HG03565 (cell line): ENCODE measurements at regions not wholly inside any gene's neighbourhood (a gene's known extent, or its start where the extent isn't known, plus 50 kb on each side); places are given as distances from the start of the nearest gene placed in this dataset.
"Not testable (repeated sequence)": the region's sequence is repeated elsewhere in the genome, so short reads cannot be mapped to it uniquely, and the experiment has no call there.

Experiments
- ATAC-seq: cut with Tn5 transposase; IDR thresholded peaks from one replicate; pipeline ENCODE4 v1.9.1; 2021; ENCODE audit warnings: mild to moderate bottlenecking, moderate library complexity; ENCODE audit not compliant: unreplicated experiment

DNA sequence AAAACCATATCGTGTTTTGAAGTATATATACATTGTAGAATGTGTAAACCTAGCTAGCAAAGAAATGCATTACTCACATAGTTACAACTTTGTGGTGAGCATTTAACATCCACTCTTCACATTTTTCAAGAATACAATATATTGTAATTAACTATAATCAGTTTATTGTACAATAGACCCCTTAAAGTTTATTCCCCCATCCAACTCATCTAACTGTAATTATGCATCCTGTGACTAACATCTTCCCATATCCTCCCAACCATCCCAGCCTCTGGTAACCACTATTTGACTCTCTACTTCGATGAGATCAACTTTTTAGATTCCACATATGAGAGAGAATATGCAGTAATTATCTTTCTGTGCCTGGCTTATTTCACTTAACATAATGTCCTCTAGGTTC is 526.4 kb downstream of the KIF20B start:
- ATAC-seq, result no peak

DNA sequence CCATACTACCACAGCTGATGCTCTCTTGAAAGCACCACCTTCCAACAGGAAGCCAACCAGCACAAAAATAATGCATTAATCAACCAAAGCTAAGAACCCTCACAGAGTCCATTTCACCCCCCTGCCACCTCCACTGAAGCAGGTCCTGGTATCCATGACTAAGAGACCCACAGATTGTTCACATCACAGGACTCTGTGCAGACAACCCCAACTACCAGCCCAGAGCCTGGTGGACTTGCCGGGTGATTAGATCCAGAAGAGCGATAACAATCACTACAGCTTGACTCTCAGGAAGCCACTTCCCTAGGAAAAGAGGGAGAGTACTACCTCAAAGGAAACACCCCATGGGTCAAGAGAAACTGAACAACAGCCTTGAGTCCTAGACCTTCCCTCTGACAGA is 528.1 kb downstream of the KIF20B start:
- ATAC-seq, result no peak

DNA sequence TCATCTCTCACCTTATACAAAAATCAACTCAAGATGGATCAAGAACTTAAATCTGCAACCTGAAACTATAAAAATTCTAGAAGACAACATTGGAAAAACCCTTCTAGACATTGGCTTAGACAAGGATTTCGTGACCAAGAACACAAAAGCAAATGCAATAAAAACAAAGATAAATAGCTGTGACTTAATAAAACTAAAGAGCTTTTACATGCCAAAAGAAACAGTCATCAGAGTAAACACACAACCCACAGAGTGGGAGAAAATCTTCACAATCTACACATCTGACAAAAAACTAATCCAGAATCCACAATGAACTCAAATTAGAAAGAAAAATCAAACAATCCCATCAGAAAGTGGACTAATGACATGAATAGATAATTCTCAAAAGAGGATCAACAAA is 532.4 kb downstream of the KIF20B start:
- not testable (repeated sequence) for ATAC-seq

- no peak for ATAC-seq
Observed at GRCh38 chr10:90245623-90246022, 544.2 kb downstream of the KIF20B start.

GRCh38 chr10:90250784-90251183 is 549.4 kb downstream of the KIF20B start:
- ATAC-seq, result not testable (repeated sequence)

DNA sequence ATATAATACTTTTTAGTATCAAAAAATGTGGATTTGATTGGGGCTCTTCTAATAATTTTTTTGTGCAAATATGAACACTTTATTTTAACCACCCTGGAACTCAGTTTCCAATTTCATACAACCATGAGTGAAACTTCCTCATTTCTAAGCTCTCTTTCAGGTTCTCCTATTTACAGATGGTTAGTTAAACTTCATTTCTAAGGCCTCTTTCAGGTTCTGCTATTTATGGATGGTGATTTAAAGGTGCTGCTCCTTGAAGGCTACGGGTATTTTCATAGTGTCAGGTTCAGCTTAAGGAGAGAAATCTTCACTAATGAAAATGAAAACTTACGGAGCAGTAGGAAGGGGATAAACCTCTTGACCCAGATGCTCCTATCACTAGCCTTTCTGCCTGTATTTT is 568.3 kb downstream of the KIF20B start:
- no peak for ATAC-seq

DNA sequence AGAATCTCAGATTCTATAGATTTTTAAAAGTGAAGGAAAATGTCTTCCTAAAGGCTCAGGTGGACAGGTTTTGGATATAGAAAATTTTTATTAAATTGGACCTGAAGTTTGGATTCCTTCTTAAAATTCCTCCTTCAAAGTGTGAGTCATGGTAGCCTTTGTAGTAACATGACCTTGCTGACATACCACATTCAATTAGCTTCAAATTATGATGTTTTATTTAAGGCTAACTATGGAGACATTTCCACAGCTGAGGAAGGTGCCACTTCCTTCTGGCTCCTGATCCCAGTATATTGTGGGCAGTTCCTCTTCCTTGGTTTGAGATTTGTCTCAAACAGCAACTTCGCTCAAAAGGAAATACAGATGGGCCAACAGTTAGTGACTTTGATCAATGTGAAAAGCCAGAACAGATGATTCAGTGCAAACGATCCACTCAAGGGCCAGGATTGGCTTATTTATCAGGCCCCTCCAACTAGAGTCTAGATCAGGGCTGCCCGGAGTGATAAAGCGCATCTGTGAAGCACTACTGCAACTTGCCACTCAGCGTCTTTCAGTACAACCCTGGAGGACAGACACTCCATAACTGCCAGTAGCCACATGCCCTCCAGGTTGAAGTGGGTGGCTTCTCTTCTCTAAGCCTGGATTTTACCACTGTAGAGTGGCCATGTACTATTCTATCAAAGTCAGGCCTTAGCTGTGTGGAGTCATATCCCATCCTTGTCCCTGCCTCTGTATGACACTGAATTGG is 573.5 kb downstream of the KIF20B start:
- ATAC-seq, result no peak

GRCh38 chr10:90276894-90277475 is 575.6 kb downstream of the KIF20B start:
- ATAC-seq, result no peak

DNA sequence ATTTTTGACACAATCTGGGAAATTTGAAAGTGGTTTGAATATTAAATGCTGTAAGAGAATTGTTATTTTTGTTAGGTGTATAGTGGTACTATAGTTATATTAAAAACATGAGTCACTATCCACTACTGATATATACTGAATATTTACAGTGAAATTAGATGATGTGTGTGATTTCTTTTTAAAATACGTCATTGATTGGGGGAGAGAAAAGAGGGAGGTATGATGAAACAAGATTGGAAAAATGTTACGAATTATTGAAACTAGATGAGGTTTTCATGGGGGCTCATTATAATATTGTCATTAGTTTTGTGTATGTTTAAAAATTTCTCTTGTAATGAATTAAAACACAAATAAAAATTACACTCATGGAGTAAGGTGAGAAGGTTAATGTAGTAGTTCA is 571.4 kb downstream of the HTR7 start:
- ATAC-seq, result no peak

GRCh38 chr10:90286941-90287340 is 570.9 kb downstream of the HTR7 start:
- no peak for ATAC-seq

- ATAC-seq, result no peak
Observed at GRCh38 chr10:90288391-90288933, 569.4 kb downstream of the HTR7 start.

DNA sequence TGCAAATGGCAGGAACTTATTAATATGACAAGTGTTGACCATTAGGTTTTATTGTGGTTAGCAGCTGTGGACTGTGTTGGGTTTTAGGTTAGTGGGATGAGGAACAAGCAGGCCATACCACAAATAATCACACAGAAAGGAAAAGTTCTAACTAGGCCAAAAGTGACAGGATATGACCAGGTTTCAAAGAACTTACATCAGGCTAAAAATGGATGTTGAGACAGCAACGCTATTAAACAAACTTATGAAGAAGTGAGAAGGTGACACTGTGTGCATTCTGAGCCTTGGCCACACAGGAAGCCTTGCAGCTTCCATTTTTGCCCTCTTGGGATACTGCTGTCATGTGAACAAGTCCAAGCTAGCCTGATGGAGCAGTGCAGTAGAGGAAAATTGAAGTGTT is 568.8 kb downstream of the HTR7 start:
- ATAC-seq, result no peak

DNA sequence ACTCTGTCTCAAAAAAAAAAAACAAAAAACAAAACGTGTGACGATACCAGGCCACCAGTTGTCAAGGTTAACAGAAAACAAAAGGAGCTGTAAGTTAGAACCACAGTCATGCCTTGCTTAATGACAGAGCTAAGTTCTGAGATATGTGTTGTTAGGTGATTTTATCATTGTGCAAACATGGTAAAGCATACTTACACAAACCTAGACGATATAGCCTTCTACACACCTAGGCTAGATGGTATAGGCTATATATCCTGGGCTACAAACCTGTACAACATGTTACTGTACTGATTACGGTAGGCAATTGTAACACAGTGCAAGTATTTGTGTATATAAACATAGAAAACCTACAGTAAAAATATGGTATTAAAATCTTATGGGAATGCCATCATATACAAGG is 564.2 kb downstream of the HTR7 start:
- no peak for ATAC-seq

GRCh38 chr10:90294821-90295540 is 562.9 kb downstream of the HTR7 start:
- ATAC-seq, result not testable (repeated sequence)

- not testable (repeated sequence) for ATAC-seq
Observed at GRCh38 chr10:90302031-90302430, 555.8 kb downstream of the HTR7 start.

- ATAC-seq, result no peak
Observed at GRCh38 chr10:90302758-90303481, 554.9 kb downstream of the HTR7 start.

GRCh38 chr10:90304533-90304932 is 553.3 kb downstream of the HTR7 start:
- ATAC-seq, result no peak

GRCh38 chr10:90306187-90306586 is 551.7 kb downstream of the HTR7 start:
- no peak for ATAC-seq

- ATAC-seq, result no peak
Observed at GRCh38 chr10:90308223-90308622, 549.6 kb downstream of the HTR7 start.

DNA sequence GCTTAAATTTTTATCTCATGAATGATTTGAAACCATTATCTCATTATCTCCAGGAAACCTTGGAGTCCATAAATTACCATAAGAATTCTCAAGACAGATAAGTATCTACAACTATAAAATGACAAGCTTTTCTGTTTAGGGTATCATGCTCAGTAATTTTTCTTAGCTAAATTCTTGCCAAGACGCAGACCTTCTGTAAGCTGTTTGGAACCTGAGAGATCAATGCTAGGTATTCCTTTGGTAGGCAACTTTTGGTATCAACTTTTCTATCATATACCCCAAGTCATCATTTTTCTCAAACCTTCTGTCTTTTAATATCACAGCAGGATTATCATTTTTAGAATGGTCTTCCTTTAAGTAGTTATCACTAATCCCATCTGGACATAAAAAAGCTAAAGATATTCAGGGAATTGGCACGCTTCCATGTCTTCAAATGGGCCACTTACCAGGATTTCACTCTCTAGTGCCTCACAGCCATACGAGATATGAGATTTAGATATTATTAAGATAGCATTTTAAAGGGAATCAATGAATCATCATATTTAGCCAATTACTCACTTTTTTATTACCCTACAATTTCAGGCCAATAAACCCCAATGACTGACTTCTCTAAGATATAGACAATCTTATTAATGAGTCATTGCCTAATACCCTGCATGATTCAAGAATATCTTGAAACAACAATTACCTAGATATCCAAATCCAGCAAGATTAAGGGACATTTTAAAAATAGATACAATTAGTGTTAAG is 544.1 kb downstream of the HTR7 start:
- ATAC-seq, result no peak
